D721Med (cell line): ENCODE measurements at regions not wholly inside any gene's neighbourhood (a gene's known extent, or its start where the extent isn't known, plus 50 kb on each side); places are given as distances from the start of the nearest gene placed in this dataset.

ENCODE experiments used
- DNase-seq: peaks from one replicate; pipeline ENCODE4 v3.0.0; 2011; ENCODE audit warnings: low spot score; ENCODE audit not compliant: insufficient read length
- FAIRE-seq: peaks from 2 replicates; lab custom pipeline; 2011; peaks lifted over from hg19 to GRCh38; lab: Jason Lieb, UNC
- CTCF ChIP-seq: IDR thresholded peaks from 2 replicates; pipeline ENCODE4 v1.5.1; 2012; ENCODE audit warnings: mild to moderate bottlenecking, control low read depth; ENCODE audit not compliant: insufficient read depth; ENCODE audit errors: missing control alignments

- DNase-seq (peak; percentile 8), FAIRE-seq (no peak)
- peak; percentile 70 for TF ChIP-seq CTCF
These were observed 184.2 kb upstream of the BMP2 start for GRCh38 chr20:6583134-6583738.

GRCh38 chr20:6582449-6582848, 185.0 kb upstream of the BMP2 start:
- no peak for FAIRE-seq
- DNase-seq = no peak

GRCh38 chr20:6580486-6580885, 187.0 kb upstream of the BMP2 start:
- DNase-seq = no peak
- no peak for TF ChIP-seq CTCF
- FAIRE-seq = no peak

More at GRCh38 chr20:6582449-6582848, 185.0 kb upstream of the BMP2 start:
- no peak for TF ChIP-seq CTCF

- FAIRE-seq (no peak), DNase-seq (no peak)
- no peak for TF ChIP-seq CTCF
These were observed 187.7 kb upstream of the BMP2 start for GRCh38 chr20:6579824-6580223.

- TF ChIP-seq CTCF = no peak
- FAIRE-seq = no peak
- DNase-seq = no peak
These were observed 188.1 kb upstream of the BMP2 start for GRCh38 chr20:6579417-6579816.

- no peak for TF ChIP-seq CTCF
- DNase-seq (no peak), FAIRE-seq (no peak)
These were observed 190.0 kb upstream of the BMP2 start for GRCh38 chr20:6577451-6577850.

- TF ChIP-seq CTCF = no peak
- FAIRE-seq (no peak), DNase-seq (no peak)
These were observed 190.8 kb upstream of the BMP2 start for GRCh38 chr20:6576726-6577125.
